GM18858 (cell line): ENCODE measurements at regions not wholly inside any gene's neighbourhood (a gene's known extent, or its start where the extent isn't known, plus 50 kb on each side); places are given as distances from the start of the nearest gene placed in this dataset.

Experiments
- ATAC-seq: cut with Tn5 transposase; IDR thresholded peaks from one replicate; pipeline ENCODE4 v1.9.1; 2021; ENCODE audit not compliant: unreplicated experiment

GRCh38 chr10:53013201-53013810, 240.7 kb upstream of the MBL2 start:
- ATAC-seq = peak; percentile 74

GRCh38 chr10:53009961-53010907, 237.7 kb upstream of the MBL2 start:
- no peak for ATAC-seq

- ATAC-seq = no peak
Measured at GRCh38 chr10:53007527-53007842, 234.9 kb upstream of the MBL2 start.

- no peak for ATAC-seq
Measured at GRCh38 chr10:53006663-53007526, 234.3 kb upstream of the MBL2 start.

GRCh38 chr10:53005612-53006345, 233.2 kb upstream of the MBL2 start:
- no peak for ATAC-seq

GRCh38 chr10:53003094-53003493, 230.5 kb upstream of the MBL2 start:
- peak; percentile 72 for ATAC-seq

GRCh38 chr10:52999681-53000080, 227.1 kb upstream of the MBL2 start:
- no peak for ATAC-seq

GRCh38 chr10:52999258-52999657, 226.7 kb upstream of the MBL2 start:
- no peak for ATAC-seq

GRCh38 chr10:52997007-52997406, 224.4 kb upstream of the MBL2 start:
- ATAC-seq = no peak

GRCh38 chr10:52994370-52994769, 221.8 kb upstream of the MBL2 start:
- ATAC-seq = no peak

- ATAC-seq = peak; percentile 53
Measured at GRCh38 chr10:52993109-52993508, 220.5 kb upstream of the MBL2 start.

GRCh38 chr10:52992567-52992966, 220.0 kb upstream of the MBL2 start:
- ATAC-seq = no peak

- no peak for ATAC-seq
Measured at GRCh38 chr10:52988923-52989322, 216.3 kb upstream of the MBL2 start.

GRCh38 chr10:52986125-52986524, 213.5 kb upstream of the MBL2 start:
- ATAC-seq = no peak

- ATAC-seq = peak; percentile 50
Measured at GRCh38 chr10:52984169-52984568, 211.6 kb upstream of the MBL2 start.

GRCh38 chr10:52979295-52979990, 206.9 kb upstream of the MBL2 start:
- ATAC-seq = no peak

- no peak for ATAC-seq
Measured at GRCh38 chr10:52977581-52977980, 205.0 kb upstream of the MBL2 start.

GRCh38 chr10:52967806-52968795, 195.5 kb upstream of the MBL2 start:
- ATAC-seq = no peak

GRCh38 chr10:52966904-52967303, 194.3 kb upstream of the MBL2 start:
- ATAC-seq = no peak
